HG03066 (cell line): ENCODE measurements at regions not wholly inside any gene's neighbourhood (a gene's known extent, or its start where the extent isn't known, plus 50 kb on each side); places are given as distances from the start of the nearest gene placed in this dataset.
"Not testable (repeated sequence)": the region's sequence is repeated elsewhere in the genome, so short reads cannot be mapped to it uniquely, and the experiment has no call there.

Source experiments
- ATAC-seq: cut with Tn5 transposase; IDR thresholded peaks from one replicate; pipeline ENCODE4 v1.9.1; 2021; ENCODE audit warnings: low read depth; ENCODE audit not compliant: unreplicated experiment

DNA sequence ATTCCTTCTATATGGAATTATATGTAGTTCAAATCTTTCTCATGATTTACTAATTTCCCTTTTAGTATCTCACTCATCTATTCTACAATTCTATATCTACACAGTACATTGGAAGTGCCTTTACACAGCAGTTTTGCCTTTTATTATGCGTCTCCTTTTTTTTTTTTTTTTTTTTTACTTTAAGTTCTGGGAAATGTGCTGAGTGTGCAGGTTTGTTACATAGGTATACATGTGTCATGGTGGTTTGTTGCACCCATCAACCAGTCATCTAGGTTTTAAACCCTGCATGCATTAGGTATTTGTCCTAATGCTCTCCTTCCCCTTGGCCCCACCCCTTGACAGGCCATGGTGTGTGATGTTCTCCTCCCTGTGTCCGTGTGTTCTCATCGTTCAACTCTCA lies 1150.1 kb upstream of the PRR20A start:
- ATAC-seq: no peak

DNA sequence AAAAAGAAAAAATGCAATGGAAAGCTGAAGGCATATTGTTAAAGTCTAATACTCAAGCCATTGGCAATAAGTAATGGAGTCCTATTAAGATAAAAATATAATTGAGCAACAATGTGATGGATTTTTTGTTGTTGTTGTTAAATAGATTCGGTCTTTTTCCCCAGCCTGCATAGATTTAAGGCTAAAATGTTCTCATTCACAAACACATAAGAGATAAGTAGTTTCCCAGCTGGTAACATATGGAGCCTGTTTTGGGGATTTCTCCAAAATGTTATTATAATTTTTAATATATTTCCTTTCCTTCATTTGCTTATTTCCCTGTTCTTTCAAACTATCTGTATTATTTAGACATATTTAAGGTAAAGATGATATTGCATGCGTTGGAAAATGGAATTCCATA lies 1149.1 kb upstream of the PRR20A start:
- no peak for ATAC-seq

DNA sequence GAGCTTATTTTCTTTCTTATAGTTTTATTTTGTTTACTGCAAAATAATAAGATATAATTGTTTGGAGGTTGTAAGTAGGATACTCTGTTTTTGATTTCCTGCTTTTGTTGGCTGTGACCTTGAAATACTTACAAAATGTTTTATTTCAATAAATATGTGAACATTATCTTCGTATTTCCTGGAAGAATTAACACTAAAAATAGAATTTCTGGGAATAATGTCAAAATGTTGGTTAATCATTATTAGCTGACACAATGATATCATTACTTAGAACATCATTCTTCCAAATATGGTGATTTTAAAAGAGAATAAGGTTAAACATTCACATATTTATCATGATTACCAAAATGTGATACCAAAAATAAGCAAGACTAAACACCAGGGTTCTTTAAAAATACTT lies 1148.6 kb upstream of the PRR20A start:
- no peak for ATAC-seq

DNA sequence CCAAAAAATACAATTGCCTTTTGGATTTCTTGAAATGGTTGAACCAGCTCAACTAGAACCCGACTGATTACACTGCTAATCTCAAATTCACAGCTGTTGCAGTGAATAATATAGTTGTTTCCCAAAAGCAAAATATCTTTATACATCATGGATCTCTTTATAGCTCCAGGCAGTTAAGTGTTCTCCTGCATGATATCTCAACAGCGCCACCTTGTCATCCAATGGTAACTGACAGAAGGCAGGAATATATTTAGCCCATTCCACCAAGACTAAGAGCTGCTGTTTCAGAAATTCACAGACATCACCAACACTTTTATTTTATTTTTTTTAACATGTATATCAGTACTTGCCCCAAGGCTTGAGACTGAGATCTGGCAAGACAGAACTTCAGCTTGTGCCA lies 1141.0 kb upstream of the PRR20A start:
- ATAC-seq: no peak

DNA sequence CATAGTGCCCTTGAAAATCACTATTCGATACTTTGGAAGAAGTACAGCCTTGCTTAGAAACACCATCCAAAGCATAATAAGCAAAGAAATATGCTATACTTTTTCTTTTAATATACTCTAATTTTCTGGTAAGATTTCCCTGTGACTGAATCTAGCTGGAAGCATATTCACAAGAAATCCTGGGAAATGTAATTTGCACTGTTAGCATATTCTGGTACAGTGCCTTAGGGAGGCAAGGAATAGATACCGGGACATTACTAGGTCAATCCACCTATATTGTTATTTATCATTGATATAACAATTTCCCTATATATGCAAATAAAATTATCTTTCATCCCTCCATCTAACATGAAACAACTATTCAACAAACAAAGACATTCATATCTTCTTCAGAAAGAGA lies 1131.3 kb upstream of the PRR20A start:
- no peak for ATAC-seq

DNA sequence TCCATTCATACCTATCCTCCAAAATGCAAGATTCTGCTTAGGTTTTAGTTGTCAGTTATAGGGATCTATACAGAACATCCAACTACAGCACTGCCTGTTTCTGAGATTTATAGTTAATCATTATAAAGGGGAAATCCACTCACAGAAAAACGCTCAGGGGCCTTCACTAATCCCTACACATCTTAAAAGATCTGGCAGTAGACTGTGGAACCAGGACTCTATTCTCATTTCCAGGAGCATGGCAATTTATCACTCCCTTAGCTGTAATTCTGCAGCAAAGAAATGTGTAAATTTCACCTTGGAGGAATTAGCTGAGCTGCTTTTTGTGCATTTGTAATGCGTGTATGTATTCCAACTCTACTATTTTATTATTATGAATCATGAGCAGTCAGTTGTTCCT lies 1128.1 kb upstream of the PRR20A start:
- ATAC-seq: no peak

DNA sequence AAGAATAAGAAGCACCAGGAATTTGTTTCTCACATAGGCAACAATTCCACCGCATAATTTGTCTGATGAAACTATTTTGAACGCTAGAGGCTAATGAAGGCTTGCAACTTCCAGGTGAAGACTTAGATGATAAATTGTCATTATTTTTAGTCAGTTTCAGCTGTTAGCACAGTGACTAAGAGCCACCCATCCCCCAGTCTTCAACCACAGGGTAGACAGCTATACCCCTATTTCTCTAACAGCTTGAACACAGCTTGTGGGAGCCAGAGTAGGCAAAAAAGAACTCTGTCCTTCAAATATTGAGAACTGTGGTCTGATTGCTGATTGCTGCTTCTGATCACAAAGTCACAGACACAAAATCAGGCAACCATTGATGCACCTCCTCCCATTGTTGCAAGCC lies 1124.8 kb upstream of the PRR20A start:
- ATAC-seq: no peak

DNA sequence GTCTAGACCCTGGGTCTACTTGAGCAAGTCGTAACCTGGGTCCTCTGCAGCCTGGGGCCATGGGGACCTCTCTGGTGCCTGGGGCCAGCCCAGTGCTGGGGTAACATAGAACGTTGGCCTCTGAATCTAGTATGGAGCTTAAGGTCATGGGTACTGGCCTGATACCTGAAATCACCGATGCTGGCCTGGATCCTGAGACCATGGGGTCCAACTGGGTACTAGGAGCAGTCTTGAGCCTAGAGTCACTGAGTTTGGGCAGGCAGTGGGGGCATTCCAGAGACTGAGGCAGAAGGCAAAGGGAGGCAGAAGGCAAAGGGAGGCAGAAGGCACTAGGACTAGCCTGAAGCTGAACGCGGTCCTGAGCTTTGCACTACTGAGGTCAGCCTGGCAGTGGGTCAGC lies 1121.1 kb upstream of the PRR20A start:
- no peak for ATAC-seq

DNA sequence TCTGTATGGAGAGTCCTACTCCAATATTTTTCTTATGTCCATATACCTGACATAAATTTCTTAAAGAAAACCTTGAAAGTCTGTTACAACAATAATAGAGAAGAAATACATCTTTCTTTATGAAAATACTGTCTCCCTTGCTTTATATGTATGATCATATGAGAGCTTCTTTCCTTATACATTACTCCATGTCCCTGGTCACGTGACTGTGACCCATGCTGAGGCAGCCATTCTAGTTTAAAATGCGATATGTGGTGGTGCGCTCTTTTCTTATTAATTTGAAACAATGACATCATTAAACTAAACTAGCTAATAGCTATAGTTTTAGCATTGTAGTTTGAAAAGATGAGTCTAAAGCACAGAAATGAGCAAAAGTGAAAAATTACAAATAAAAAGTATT lies 1120.3 kb upstream of the PRR20A start:
- no peak for ATAC-seq

DNA sequence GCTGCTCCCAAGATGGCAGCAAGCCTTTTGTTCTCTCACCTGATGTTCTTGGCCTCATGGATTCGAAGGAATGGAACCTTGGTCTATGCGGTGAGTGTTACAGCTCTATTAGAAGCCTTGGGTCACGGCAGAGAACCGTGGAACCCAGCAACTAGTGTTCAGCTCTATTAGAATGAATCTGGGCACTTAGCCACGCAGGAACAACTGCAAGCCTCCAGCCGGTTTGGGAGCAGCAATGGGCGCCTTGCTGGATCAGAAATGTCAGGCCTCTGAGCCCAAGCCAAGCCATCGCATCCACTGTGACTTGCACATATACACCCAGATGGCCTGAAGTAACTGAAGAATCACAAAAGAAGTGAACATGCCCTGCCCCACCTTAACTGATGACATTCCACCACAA lies 1100.7 kb upstream of the PRR20A start:
- ATAC-seq: no peak

DNA sequence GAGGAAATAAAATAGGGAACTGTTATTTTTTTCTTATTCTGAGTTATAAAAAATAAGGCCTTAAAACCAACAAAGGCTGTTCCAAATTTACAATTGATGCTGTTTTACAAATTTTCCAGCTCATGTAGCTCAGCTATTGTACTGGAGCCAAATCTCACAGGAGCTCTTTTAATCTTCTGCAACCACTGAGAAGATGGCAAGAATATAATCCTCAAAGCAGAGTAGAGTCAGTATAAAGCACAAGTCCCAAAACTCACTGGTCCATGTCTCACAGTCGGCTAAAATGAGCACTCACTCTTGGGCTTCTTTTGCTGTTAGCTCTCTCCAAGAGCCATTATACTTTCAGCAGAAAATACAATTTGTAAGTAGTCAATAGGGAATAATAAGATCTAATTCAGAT lies 1074.4 kb upstream of the PRR20A start:
- no peak for ATAC-seq

DNA sequence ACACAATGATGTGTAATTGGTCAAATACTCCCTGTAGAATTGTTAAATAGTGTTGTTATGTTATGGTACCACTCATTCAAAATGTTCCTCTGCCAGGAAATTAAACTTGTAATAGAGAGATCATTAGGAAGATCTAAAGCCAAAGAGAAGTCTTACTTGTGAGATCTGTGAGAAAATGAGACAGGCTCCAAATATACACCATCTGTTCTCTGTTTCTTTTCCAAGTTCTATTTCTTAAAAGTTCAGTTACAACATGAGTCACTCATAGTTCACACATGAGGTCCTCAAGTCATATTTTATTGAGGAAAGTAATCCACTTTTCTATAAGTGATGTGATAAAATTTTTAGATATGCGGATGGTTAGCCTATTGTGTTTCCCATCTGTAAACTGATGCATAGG lies 1038.1 kb upstream of the PRR20A start:
- no peak for ATAC-seq

DNA sequence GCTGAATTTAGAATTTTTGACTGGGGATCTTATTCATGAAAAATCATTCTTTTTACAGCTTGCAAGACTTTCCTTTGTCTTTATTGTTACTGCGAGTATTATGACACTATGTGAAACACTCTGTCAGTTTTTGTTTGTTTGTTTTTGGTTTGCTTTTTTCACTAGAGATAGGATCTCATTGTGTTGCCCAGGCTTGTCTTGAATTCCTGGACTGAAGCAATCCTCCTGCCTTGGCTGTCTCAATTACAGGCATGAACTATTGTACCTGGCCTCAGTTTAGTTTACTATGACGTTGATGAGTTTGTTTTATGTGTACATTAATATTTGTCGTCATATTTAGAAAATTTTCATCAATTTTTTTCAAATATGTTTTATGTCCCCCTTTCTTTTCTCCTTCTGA lies 1030.0 kb upstream of the PRR20A start:
- no peak for ATAC-seq

DNA sequence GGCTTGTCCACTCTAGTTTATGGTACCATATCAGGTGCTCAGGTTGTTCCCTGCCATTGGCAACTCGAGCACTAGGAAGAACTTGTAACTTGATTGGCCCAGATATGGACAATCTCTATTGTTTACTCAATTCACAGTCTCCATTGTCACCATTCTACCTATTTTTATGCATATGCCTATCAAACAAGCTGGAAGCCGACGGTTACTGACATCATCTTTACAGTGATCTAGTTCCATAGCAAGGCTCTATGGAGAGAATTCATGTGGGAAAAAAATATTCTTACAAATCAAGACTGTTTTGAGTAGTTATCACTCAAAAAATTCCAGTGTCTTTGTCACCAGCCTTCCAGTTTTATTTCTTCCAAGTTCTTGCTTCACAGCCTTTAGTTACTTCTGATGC lies 1006.2 kb upstream of the PRR20A start:
- ATAC-seq: no peak

DNA sequence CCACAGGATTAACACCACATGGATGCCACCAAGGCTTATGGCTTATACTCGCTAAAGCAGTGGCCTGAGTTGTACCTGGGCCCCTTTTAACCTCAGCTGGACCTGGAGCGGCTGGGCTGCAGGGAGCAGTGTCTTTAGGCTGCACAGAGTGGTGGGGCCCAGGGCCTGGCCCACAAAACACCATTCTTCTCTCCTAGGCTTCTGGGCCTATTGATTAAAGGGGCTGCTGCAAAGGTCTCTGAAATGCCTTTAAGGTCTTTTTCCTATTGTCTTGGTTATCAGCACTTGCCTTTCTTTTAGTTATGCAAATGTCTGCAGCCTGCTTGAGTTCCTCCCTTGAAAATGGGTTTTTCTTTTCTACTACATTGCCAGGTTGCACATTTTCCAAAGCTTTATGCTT lies 973.9 kb upstream of the PRR20A start:
- no peak for ATAC-seq

DNA sequence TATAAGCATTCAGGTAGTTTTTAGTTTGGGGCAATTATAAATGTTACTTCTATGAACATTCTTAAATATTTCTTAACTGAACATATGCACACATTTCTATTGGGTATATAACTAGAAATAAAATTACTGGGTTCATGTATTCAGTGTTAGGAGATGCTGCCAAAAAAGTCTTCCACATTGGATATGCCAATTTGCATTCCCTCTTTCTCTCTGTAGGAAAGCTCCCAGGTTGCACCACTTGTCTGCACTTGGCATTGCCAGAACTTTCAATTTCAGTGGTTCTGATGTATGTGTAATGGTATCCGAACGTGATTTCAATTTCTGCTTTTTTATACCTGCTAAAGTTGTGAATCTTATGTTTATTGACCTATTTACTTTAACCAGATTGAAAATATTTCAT lies 972.1 kb upstream of the PRR20A start:
- ATAC-seq: no peak

DNA sequence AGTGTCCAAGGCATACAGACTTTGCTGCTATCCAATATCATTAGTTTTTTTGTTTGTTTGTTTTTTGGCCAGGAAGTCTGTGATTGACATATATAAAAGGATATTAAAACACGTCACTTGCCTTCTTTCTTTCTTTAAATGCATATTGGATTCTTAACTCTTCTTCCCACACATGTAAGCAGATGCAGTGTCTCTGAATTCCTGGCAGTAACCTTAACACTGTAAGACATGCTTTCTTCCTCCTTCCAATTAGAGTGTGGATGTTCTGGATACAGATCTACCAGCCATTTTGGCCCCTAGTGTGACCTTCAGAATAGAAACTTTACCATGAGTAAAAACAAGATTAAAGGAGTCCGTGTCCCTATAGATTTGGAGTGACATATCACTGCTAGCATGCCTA lies 967.4 kb upstream of the PRR20A start:
- no peak for ATAC-seq

DNA sequence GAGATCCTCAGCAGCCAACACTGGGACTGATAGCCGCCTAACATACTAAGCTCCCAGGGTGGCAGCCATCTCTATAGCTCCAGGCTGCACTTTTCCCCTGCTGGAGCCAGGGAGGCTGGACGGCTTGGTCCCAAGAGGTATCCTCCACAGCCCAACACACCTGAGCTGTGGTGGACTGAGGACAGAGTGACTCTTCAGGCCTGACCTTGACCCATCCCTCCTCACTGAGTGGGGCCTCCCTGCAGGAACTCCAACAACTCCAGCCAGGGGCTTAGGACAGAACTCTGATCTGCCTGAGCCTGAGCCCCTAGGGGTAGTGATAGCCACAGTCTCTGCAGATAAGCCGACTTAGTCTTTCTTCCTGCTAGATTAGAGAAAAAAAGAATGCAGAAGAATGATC lies 958.1 kb upstream of the PRR20A start:
- no peak for ATAC-seq

DNA sequence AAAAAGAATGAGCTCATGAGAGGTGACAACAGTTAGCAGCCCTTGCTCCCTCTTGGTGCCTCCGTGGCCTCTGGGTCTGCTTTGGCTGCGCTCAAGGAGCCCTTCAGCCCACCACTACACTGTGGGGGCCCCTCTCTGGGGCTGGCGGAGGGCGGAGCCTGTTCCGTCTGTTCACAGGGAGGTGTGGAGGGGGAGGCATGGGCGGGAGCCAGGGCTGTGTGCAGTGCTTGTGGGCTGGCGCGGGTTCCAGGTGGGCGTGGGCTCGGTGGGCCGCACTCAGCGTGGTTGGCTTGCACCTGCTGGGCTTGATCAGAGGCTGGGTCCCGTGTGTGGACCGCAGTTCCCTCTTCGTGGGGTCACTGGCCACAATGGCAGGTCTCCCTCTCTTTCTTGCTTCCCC lies 953.4 kb upstream of the PRR20A start:
- no peak for ATAC-seq

DNA sequence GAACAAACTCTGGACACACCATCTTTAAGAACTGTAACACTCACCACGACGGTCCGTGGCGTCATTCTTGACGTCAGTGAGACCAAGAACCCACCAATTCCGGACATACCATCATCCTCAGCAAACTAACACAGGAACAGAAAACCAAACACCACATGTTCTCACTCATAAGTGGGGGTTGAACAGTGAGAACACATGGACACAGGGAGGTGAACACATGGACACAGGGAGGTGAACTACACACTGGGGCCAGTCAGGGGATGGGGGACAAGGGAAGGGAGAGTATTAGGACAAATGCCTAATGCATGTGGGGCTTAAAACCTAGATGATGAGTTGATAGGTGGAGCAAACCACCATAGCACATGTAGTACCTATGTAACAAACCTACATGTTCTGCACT lies 952.1 kb upstream of the PRR20A start:
- not testable (repeated sequence) for ATAC-seq

DNA sequence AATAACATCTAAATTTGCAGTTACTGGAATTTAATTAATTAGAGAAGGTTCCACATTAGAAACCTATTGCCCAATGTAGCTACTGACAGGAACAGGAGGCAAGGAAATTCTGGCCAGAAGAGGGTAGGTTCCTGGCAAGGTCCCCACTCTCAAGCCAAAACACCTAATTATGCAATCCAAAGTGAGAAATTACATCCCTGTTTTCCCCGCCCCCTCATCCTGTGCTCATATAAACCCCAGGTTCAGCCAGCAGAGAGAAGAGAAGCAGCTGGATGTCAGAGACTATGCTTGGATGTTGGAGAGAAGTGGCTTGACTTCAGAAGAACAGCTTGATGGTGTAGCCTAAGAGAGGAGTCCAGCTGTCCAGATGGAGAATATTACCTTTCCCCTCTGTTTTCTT lies 951.3 kb upstream of the PRR20A start:
- no peak for ATAC-seq

DNA sequence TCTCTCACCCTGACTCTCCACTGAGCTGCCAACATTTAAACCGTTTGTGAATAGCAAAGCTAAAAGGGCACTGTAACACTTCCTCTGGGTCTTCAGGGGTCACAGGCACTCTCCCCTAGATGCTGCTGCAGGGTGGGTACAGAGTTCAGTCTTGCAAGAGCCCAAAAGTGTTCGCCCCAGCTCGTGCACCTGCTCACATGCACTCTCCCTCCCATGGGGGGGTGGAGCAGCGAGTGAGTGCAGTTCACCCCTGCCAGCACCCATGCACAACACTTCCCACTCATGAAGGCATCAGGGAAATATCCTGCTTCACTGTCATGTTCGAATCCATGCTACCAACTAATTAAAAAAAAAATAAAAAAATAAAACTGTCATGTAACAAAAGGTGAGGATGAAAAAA lies 950.7 kb upstream of the PRR20A start:
- no peak for ATAC-seq

DNA sequence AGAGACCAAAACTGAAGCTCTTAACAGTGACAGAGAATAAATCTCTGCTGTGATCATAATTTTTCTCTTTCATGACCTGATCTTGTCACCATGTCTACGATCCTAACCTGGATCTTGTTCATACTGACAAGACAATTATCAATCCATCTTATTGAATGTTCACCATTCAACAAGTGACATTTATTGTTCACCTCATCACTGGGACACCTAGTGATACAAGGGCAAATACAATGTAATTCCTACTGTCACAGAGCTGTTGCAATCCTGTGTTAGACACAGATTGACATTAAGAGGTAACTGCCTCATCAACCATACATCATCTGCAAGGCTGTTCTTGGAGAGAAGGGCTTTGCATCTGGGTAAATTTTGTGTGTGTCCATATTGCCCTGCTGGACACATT lies 942.4 kb upstream of the PRR20A start:
- no peak for ATAC-seq

DNA sequence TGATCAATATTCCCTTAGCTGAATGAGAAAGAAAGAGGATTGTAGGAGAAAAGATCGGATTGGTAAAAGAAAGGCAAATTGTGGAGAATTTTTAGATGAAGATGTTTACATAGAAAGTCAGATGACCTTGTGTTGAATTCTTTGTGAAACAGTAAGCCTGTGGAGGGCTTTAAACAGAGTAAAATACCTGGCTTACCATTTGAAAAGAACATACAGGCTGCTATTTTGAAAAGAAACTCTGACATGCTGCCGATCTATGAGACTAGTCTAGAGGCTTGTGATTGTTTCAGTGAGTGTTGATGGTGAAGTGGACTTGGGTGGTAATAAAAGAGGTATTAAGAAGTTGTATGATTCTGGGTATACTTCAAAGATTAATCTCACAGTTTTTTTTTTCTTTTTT lies 938.9 kb upstream of the PRR20A start:
- no peak for ATAC-seq
